ENCODE measurements at regions not wholly inside any gene's neighbourhood (a gene's known extent, or its start where the extent isn't known, plus 50 kb on each side); places are given as distances from the start of the nearest gene placed in this dataset.

GRCh38 chr11:134529212-134530096 is 117.4 kb upstream of the B3GAT1 start:
- TF ChIP-seq MAX (CRISPR knock-in tag; IDR thresholded peaks at IDR 0.05): no peak
- no peak for TF ChIP-seq ATF2 (CRISPR knock-in tag; IDR thresholded peaks at IDR 0.05; ENCODE audit: borderline replicate concordance, low read depth)
- no peak for TF ChIP-seq TEAD4 (CRISPR knock-in tag; IDR thresholded peaks at IDR 0.05)
- no peak for TF ChIP-seq CTCF (IDR thresholded peaks at IDR 0.05)
- no peak for TF ChIP-seq SP1 (CRISPR knock-in tag; conservative IDR thresholded peaks at IDR 0.05)

Measured in WTC11 (cell line).